Fibroblast of lung (primary cell): ENCODE measurements at regions not wholly inside any gene's neighbourhood (a gene's known extent, or its start where the extent isn't known, plus 50 kb on each side); places are given as distances from the start of the nearest gene placed in this dataset.

ENCODE experiments used
- EZH2 ChIP-seq: IDR thresholded peaks from 2 replicates; pipeline ENCODE4 v1.5.1; 2012; ENCODE audit warnings: low read length, control low read depth, mild to moderate bottlenecking; ENCODE audit errors: missing control alignments
- TF ChIP-seq, protein P1 (sequence below), 2 donors: IDR thresholded peaks in 1 of 2; conservative IDR thresholded peaks in 1 of 2; 1 replicate in 1 of 2; 2 replicates in 1 of 2; pipeline ENCODE4 v1.5.1; 2011 to 2012; ENCODE audit warnings: low read length in 2 of 2, control low read depth in 1 of 2, inconsistent platforms in 1 of 2, low read depth in 1 of 2, mild to moderate bottlenecking in 1 of 2

- TF ChIP-seq, protein P1, sequence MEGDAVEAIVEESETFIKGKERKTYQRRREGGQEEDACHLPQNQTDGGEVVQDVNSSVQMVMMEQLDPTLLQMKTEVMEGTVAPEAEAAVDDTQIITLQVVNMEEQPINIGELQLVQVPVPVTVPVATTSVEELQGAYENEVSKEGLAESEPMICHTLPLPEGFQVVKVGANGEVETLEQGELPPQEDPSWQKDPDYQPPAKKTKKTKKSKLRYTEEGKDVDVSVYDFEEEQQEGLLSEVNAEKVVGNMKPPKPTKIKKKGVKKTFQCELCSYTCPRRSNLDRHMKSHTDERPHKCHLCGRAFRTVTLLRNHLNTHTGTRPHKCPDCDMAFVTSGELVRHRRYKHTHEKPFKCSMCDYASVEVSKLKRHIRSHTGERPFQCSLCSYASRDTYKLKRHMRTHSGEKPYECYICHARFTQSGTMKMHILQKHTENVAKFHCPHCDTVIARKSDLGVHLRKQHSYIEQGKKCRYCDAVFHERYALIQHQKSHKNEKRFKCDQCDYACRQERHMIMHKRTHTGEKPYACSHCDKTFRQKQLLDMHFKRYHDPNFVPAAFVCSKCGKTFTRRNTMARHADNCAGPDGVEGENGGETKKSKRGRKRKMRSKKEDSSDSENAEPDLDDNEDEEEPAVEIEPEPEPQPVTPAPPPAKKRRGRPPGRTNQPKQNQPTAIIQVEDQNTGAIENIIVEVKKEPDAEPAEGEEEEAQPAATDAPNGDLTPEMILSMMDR (conservative IDR thresholded peaks at IDR 0.05 in 1 of 2, IDR thresholded peaks at IDR 0.05 in 1 of 2; ENCODE audit: low read depth in 1 of 2, low read length in 2 of 2), result no peak
- TF ChIP-seq EZH2, result no peak
Observed at GRCh38 chr15:52960283-52960682, 170.1 kb upstream of the ONECUT1 start.
